ENCODE measurements at regions not wholly inside any gene's neighbourhood (a gene's known extent, or its start where the extent isn't known, plus 50 kb on each side); places are given as distances from the start of the nearest gene placed in this dataset.

GRCh38 chr18:71131918-71132317 lies 843.1 kb downstream of the SOCS6 start:
- Histone ChIP-seq H3K4me3 (ENCODE audit: low read depth in 1 of 2, low read length in 2 of 2) (no peak overlapping the region), H3K27me3 (ENCODE audit: control insufficient read depth in 1 of 2, insufficient read depth in 2 of 2, low read length in 2 of 2) (no peaks in the 10 kb centered on the region), H3K36me3 (ENCODE audit: control insufficient read depth in 2 of 2, insufficient read depth in 2 of 2, low read length in 1 of 2) (no peaks in the 10 kb centered on the region), H3K9me3 (ENCODE audit: control insufficient read depth in 2 of 2, insufficient read depth in 1 of 2, low read depth in 1 of 2, low read length in 1 of 2) (peaks cover 0 to 2% of the 10 kb centered on the region in 2 donors), H3K4me1 (ENCODE audit: control insufficient read depth in 2 of 2, insufficient read depth in 2 of 2, low read length in 1 of 2) (no peaks in the 10 kb centered on the region), H3K27ac (ENCODE audit: low read depth in 2 of 2, low read length in 1 of 2) (no peak overlapping the region)
- WGBS, 2 donors, result 90 to 92% methylated on average over 12 of the region's 12 CpGs

GRCh38 chr18:71130351-71130750 lies 841.5 kb downstream of the SOCS6 start:
- H3K4me3 ChIP-seq (ENCODE audit: low read depth in 1 of 2, low read length in 2 of 2), result no peak overlapping the region
- H3K27me3 ChIP-seq (ENCODE audit: control insufficient read depth in 1 of 2, insufficient read depth in 2 of 2, low read length in 2 of 2), result no peaks in the 10 kb centered on the region
- peaks cover 0 to 2% of the 10 kb centered on the region in 2 donors for H3K9me3 ChIP-seq (ENCODE audit: control insufficient read depth in 2 of 2, insufficient read depth in 1 of 2, low read depth in 1 of 2, low read length in 1 of 2)
- no peaks in the 10 kb centered on the region for H3K4me1 ChIP-seq (ENCODE audit: control insufficient read depth in 2 of 2, insufficient read depth in 2 of 2, low read length in 1 of 2)
- no peak overlapping the region for H3K27ac ChIP-seq (ENCODE audit: low read depth in 2 of 2, low read length in 1 of 2)
- no peaks in the 10 kb centered on the region for H3K36me3 ChIP-seq (ENCODE audit: control insufficient read depth in 2 of 2, insufficient read depth in 2 of 2, low read length in 1 of 2)
- WGBS, 2 donors, result 81 to 85% methylated on average over 6 of the region's 6 CpGs

GRCh38 chr18:71125581-71125980 lies 836.7 kb downstream of the SOCS6 start:
- H3K27me3 ChIP-seq (ENCODE audit: control insufficient read depth in 1 of 2, insufficient read depth in 2 of 2, low read length in 2 of 2), result no peaks in the 10 kb centered on the region
- H3K4me1 ChIP-seq (ENCODE audit: control insufficient read depth in 2 of 2, insufficient read depth in 2 of 2, low read length in 1 of 2), result no peaks in the 10 kb centered on the region
- H3K4me3 ChIP-seq (ENCODE audit: low read depth in 1 of 2, low read length in 2 of 2), result no peak overlapping the region
- H3K9me3 ChIP-seq (ENCODE audit: control insufficient read depth in 2 of 2, insufficient read depth in 1 of 2, low read depth in 1 of 2, low read length in 1 of 2), result no peaks in the 10 kb centered on the region
- H3K36me3 ChIP-seq (ENCODE audit: control insufficient read depth in 2 of 2, insufficient read depth in 2 of 2, low read length in 1 of 2), result no peaks in the 10 kb centered on the region
- WGBS, 2 donors, result 41 to 52% methylated on average over 2 of the region's 2 CpGs
- no peak overlapping the region for H3K27ac ChIP-seq (ENCODE audit: low read depth in 2 of 2, low read length in 1 of 2)

GRCh38 chr18:71116535-71116934 lies 827.7 kb downstream of the SOCS6 start:
- Histone ChIP-seq H3K27ac (ENCODE audit: low read depth in 2 of 2, low read length in 1 of 2) (no peak overlapping the region), H3K27me3 (ENCODE audit: control insufficient read depth in 1 of 2, insufficient read depth in 2 of 2, low read length in 2 of 2) (no peaks in the 10 kb centered on the region), H3K36me3 (ENCODE audit: control insufficient read depth in 2 of 2, insufficient read depth in 2 of 2, low read length in 1 of 2) (no peaks in the 10 kb centered on the region), H3K4me1 (ENCODE audit: control insufficient read depth in 2 of 2, insufficient read depth in 2 of 2, low read length in 1 of 2) (no peaks in the 10 kb centered on the region), H3K9me3 (ENCODE audit: control insufficient read depth in 2 of 2, insufficient read depth in 1 of 2, low read depth in 1 of 2, low read length in 1 of 2) (no peaks in the 10 kb centered on the region), H3K4me3 (ENCODE audit: low read depth in 1 of 2, low read length in 2 of 2) (no peak overlapping the region)
- WGBS, 2 donors, result 50 to 59% methylated on average over 4 of the region's 4 CpGs

GRCh38 chr18:71115261-71115660 lies 826.4 kb downstream of the SOCS6 start:
- Histone ChIP-seq H3K4me1 (ENCODE audit: control insufficient read depth in 2 of 2, insufficient read depth in 2 of 2, low read length in 1 of 2) (no peaks in the 10 kb centered on the region), H3K9me3 (ENCODE audit: control insufficient read depth in 2 of 2, insufficient read depth in 1 of 2, low read depth in 1 of 2, low read length in 1 of 2) (no peaks in the 10 kb centered on the region), H3K27ac (ENCODE audit: low read depth in 2 of 2, low read length in 1 of 2) (no peak overlapping the region), H3K4me3 (ENCODE audit: low read depth in 1 of 2, low read length in 2 of 2) (no peak overlapping the region), H3K27me3 (ENCODE audit: control insufficient read depth in 1 of 2, insufficient read depth in 2 of 2, low read length in 2 of 2) (no peaks in the 10 kb centered on the region), H3K36me3 (ENCODE audit: control insufficient read depth in 2 of 2, insufficient read depth in 2 of 2, low read length in 1 of 2) (no peaks in the 10 kb centered on the region)
- WGBS, 2 donors, result 87 to 88% methylated on average over 8 of the region's 8 CpGs

- Histone ChIP-seq H3K4me1 (ENCODE audit: control insufficient read depth in 2 of 2, insufficient read depth in 2 of 2, low read length in 1 of 2) (no peaks in the 10 kb centered on the region), H3K36me3 (ENCODE audit: control insufficient read depth in 2 of 2, insufficient read depth in 2 of 2, low read length in 1 of 2) (no peaks in the 10 kb centered on the region), H3K4me3 (ENCODE audit: low read depth in 1 of 2, low read length in 2 of 2) (no peak overlapping the region), H3K27me3 (ENCODE audit: control insufficient read depth in 1 of 2, insufficient read depth in 2 of 2, low read length in 2 of 2) (no peaks in the 10 kb centered on the region), H3K9me3 (ENCODE audit: control insufficient read depth in 2 of 2, insufficient read depth in 1 of 2, low read depth in 1 of 2, low read length in 1 of 2) (no peaks in the 10 kb centered on the region), H3K27ac (ENCODE audit: low read depth in 2 of 2, low read length in 1 of 2) (no peak overlapping the region)
- WGBS, 2 donors, result 77 to 81% methylated on average over 11 of the region's 11 CpGs
Measured at GRCh38 chr18:71114550-71115210, 825.8 kb downstream of the SOCS6 start.

- peaks cover 0 to 3% of the 10 kb centered on the region in 2 donors for H3K9me3 ChIP-seq (ENCODE audit: control insufficient read depth in 2 of 2, insufficient read depth in 1 of 2, low read depth in 1 of 2, low read length in 1 of 2)
- no peak overlapping the region for H3K27ac ChIP-seq (ENCODE audit: low read depth in 2 of 2, low read length in 1 of 2)
- H3K4me3 ChIP-seq (ENCODE audit: low read depth in 1 of 2, low read length in 2 of 2), result no peak overlapping the region
- no peaks in the 10 kb centered on the region for H3K4me1 ChIP-seq (ENCODE audit: control insufficient read depth in 2 of 2, insufficient read depth in 2 of 2, low read length in 1 of 2)
- H3K36me3 ChIP-seq (ENCODE audit: control insufficient read depth in 2 of 2, insufficient read depth in 2 of 2, low read length in 1 of 2), result no peaks in the 10 kb centered on the region
- 42 to 51% methylated on average over 2 of the region's 2 CpGs for WGBS, 2 donors
- H3K27me3 ChIP-seq (ENCODE audit: control insufficient read depth in 1 of 2, insufficient read depth in 2 of 2, low read length in 2 of 2), result no peaks in the 10 kb centered on the region
Measured at GRCh38 chr18:71107244-71107643, 818.4 kb downstream of the SOCS6 start.

- Histone ChIP-seq H3K27ac (ENCODE audit: low read depth in 2 of 2, low read length in 1 of 2) (no peak overlapping the region), H3K9me3 (ENCODE audit: control insufficient read depth in 2 of 2, insufficient read depth in 1 of 2, low read depth in 1 of 2, low read length in 1 of 2) (peaks cover 0 to 3% of the 10 kb centered on the region in 2 donors), H3K4me1 (ENCODE audit: control insufficient read depth in 2 of 2, insufficient read depth in 2 of 2, low read length in 1 of 2) (no peaks in the 10 kb centered on the region), H3K27me3 (ENCODE audit: control insufficient read depth in 1 of 2, insufficient read depth in 2 of 2, low read length in 2 of 2) (no peaks in the 10 kb centered on the region), H3K4me3 (ENCODE audit: low read depth in 1 of 2, low read length in 2 of 2) (no peak overlapping the region), H3K36me3 (ENCODE audit: control insufficient read depth in 2 of 2, insufficient read depth in 2 of 2, low read length in 1 of 2) (no peaks in the 10 kb centered on the region)
- 28 to 36% methylated on average over 1 of the region's 1 CpG for WGBS, 2 donors
Measured at GRCh38 chr18:71106701-71107100, 817.9 kb downstream of the SOCS6 start.

- Histone ChIP-seq H3K4me3 (ENCODE audit: low read depth in 1 of 2, low read length in 2 of 2) (no peak overlapping the region), H3K36me3 (ENCODE audit: control insufficient read depth in 2 of 2, insufficient read depth in 2 of 2, low read length in 1 of 2) (no peaks in the 10 kb centered on the region), H3K27ac (ENCODE audit: low read depth in 2 of 2, low read length in 1 of 2) (no peak overlapping the region), H3K27me3 (ENCODE audit: control insufficient read depth in 1 of 2, insufficient read depth in 2 of 2, low read length in 2 of 2) (no peaks in the 10 kb centered on the region), H3K4me1 (ENCODE audit: control insufficient read depth in 2 of 2, insufficient read depth in 2 of 2, low read length in 1 of 2) (no peaks in the 10 kb centered on the region), H3K9me3 (ENCODE audit: control insufficient read depth in 2 of 2, insufficient read depth in 1 of 2, low read depth in 1 of 2, low read length in 1 of 2) (peaks cover 0 to 3% of the 10 kb centered on the region in 2 donors)
- 40 to 45% methylated on average over 4 of the region's 4 CpGs for WGBS, 2 donors
Measured at GRCh38 chr18:71105994-71106546, 817.2 kb downstream of the SOCS6 start.
